ENCODE measurements at regions not wholly inside any gene's neighbourhood (a gene's known extent, or its start where the extent isn't known, plus 50 kb on each side); places are given as distances from the start of the nearest gene placed in this dataset.

DNA sequence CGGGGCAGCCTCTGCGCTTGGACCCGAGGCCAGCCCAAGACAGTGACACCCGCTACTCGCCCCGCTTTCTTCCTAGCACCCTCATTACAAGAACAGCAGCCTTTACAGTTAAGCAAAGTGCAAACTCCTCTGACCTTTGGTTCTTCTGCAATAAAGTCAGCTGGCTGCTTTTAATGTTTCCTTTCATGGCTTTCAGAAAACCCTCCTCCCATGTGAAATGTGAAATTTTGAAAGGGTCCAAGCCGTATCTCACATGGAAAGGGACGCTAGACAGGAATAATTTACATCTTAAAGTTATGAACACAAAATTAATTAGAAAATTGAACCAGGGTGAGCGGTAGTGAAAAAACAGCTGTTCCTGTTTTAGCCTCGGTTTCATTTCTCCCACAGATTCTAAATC is 520.1 kb upstream of the FRG1 start:
- TF ChIP-seq POLR2A (IDR thresholded peaks at IDR 0.05) = no peak
- no peak for TF ChIP-seq CTCF (IDR thresholded peaks at IDR 0.05)
- Histone ChIP-seq H3K36me3 (no peaks in the 10 kb centered on the region), H3K4me1 (no peaks in the 10 kb centered on the region), H3K4me3 (no peak overlapping the region), H3K27me3 (no peaks in the 10 kb centered on the region), H3K27ac (no peak overlapping the region), H3K9me3 (no peaks in the 10 kb centered on the region)
- no peak for DNase-seq
- intact Hi-C loops (cut with DNase I; ENCODE audit: low total_unique reads) = no loop called here

GRCh38 chr4:189436207-189436606 is 504.5 kb upstream of the FRG1 start:
- no peaks in the 10 kb centered on the region for H3K9me3 ChIP-seq
- no peak for DNase-seq
- H3K27me3 ChIP-seq = no peaks in the 10 kb centered on the region
- no peak overlapping the region for H3K27ac ChIP-seq
- no peaks in the 10 kb centered on the region for H3K4me1 ChIP-seq
- intact Hi-C loops (cut with DNase I; ENCODE audit: low total_unique reads) = no loop called here
- no peak overlapping the region for H3K4me3 ChIP-seq
- TF ChIP-seq POLR2A (IDR thresholded peaks at IDR 0.05) (no peak), CTCF (IDR thresholded peaks at IDR 0.05) (no peak)
- H3K36me3 ChIP-seq = no peaks in the 10 kb centered on the region

- no peaks in the 10 kb centered on the region for H3K9me3 ChIP-seq
- DNase-seq = no peak
- TF ChIP-seq POLR2A (IDR thresholded peaks at IDR 0.05) (no peak), CTCF (IDR thresholded peaks at IDR 0.05) (no peak)
- H3K4me1 ChIP-seq = no peaks in the 10 kb centered on the region
- H3K4me3 ChIP-seq = no peak overlapping the region
- intact Hi-C loops (cut with DNase I; ENCODE audit: low total_unique reads) = no loop called here
- H3K36me3 ChIP-seq = no peaks in the 10 kb centered on the region
- no peak overlapping the region for H3K27ac ChIP-seq
- H3K27me3 ChIP-seq = no peaks in the 10 kb centered on the region
Observed at GRCh38 chr4:189440716-189441115, 500.0 kb upstream of the FRG1 start.

DNA sequence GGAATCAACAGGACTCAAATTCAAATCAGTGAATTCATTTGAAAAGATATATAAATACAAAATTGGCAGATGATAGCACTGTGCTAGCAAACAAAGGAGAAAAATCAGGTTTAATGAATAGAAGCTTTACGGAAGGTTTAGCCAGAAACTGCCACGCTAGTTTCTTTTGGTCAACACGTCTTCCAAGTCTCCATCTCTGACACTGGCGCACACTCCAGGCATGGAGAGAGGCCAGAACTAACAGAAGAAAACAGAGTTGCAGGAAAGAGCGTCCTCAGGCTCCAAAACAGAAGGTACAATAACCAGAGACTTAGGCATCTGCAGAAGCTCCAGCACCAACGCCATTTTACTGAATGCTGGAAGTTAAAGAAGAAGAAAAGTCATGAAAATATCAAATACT is 497.3 kb upstream of the FRG1 start:
- no peak for DNase-seq
- intact Hi-C loops (cut with DNase I; ENCODE audit: low total_unique reads) = no loop called here
- H3K36me3 ChIP-seq = no peaks in the 10 kb centered on the region
- TF ChIP-seq CTCF (IDR thresholded peaks at IDR 0.05) = no peak
- TF ChIP-seq POLR2A (IDR thresholded peaks at IDR 0.05) = no peak
- H3K9me3 ChIP-seq = no peaks in the 10 kb centered on the region
- no peaks in the 10 kb centered on the region for H3K4me1 ChIP-seq
- H3K4me3 ChIP-seq = no peak overlapping the region
- no peak overlapping the region for H3K27ac ChIP-seq
- H3K27me3 ChIP-seq = no peaks in the 10 kb centered on the region

DNA sequence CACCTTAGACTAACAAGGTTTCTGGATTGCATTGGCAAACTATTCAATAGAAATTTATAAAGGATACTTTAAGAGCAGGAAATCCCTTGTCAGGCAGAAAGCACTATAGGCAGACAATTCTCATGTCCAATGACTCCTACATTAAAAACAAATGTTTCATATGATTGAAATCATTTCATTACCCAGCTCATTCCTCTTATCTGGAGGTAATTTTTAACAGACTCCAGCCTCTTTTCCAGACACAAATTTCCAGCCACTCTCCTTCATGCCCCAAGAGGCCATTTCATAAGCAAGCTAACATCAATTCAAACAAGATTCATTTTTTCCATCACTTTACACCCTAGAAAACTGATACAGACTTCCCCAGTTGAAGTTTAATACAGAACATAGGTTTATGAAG is 495.1 kb upstream of the FRG1 start:
- DNase-seq = no peak
- H3K27me3 ChIP-seq = no peaks in the 10 kb centered on the region
- H3K9me3 ChIP-seq = no peaks in the 10 kb centered on the region
- no peak overlapping the region for H3K4me3 ChIP-seq
- H3K4me1 ChIP-seq = no peaks in the 10 kb centered on the region
- TF ChIP-seq POLR2A (IDR thresholded peaks at IDR 0.05) (no peak), CTCF (IDR thresholded peaks at IDR 0.05) (no peak)
- H3K36me3 ChIP-seq = no peaks in the 10 kb centered on the region
- no peak overlapping the region for H3K27ac ChIP-seq
- intact Hi-C loops (cut with DNase I; ENCODE audit: low total_unique reads) = no loop called here
